Fibroblast of skin of right biceps (primary cell): ENCODE measurements at regions not wholly inside any gene's neighbourhood (a gene's known extent, or its start where the extent isn't known, plus 50 kb on each side); places are given as distances from the start of the nearest gene placed in this dataset.

Source experiments
- DNase-seq: peaks from one replicate; pipeline ENCODE4 v3.0.0-alpha.2; 2013

DNA sequence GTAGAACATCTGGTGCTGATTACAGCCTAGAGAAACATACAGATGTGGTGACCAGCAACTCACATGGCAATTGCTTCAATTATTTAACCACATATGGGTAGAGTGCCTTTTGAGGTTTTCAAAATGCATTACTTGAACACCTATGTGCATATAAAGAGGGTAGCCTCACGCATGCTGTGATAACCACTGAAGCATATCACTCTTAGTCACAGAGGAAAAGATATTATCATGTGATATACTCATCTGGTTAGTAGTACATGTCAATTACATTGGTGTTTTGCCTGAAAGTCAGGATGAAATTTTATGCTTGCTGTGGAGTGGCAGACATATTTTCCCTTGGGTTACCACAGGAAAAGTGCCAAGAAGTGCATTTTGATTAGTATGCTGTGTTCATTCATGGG, 459.3 kb upstream of the AGTR1 start:
- DNase-seq: peak; percentile 74

DNA sequence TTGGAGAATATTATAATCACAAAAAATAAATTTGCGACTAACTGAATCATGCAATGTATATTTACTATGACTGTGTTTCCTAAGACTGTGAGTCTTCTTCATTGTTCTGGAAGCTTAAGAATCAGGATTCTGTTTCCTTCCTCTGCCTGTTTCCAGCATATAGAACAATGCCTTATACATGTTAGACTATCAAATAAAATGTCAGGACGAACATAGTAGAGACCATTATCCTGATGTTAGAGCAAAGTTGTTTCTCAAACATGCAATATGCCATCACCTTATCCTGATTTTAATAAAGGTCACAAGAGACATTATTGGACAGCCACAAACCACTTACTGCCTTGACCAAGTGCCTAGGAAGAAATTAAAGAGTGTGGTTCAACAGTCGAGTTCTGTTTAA, 457.4 kb upstream of the AGTR1 start:
- no peak for DNase-seq

DNA sequence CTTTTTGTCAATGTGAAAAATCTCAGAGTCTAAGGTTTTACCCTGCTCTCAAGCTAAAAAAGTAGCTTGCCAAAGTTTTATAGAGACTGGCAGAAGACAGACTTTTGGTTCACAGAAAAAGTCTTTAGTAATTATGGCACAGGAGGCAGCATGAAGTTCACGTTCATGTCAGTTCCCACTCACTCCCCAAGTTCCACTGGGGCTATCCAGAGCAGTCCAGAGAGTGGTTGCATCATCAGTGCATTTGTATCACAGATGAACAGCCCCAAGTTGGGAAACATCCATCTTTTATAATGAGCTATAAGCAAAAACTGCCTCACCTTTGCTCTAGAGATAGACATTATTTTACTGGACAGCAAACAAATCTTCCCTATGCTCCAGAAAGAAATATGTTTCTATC, 454.1 kb upstream of the AGTR1 start:
- DNase-seq: no peak

DNA sequence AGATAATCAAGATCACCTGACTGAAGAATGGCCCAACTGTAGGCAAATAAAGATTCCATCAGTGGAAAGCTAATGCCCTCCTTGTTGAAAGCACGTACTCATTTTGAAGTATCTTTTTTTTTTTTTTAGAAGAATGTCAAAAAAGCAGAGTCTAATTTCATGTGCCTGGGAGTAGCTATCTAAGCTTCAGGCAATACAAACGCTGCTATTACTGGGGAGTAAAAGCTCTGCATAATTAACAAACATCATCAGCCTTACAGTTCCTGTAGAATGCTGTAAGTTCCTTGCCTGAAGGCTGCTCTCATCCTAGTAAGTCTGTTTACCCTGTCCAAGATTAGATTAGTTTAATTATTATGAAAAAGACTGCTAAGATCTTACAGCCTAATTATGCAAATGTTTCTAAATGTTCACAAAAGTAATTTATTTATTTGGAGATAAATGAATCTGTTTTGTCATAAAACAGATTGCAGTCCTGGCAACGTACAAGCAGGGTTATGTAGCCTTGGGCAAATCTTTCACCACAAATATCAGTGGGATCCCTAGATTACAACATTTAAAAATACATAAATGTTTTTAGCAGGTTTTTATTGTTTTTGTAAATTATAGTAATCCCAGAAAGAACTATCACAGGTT, 451.3 kb upstream of the AGTR1 start:
- DNase-seq: no peak

DNA sequence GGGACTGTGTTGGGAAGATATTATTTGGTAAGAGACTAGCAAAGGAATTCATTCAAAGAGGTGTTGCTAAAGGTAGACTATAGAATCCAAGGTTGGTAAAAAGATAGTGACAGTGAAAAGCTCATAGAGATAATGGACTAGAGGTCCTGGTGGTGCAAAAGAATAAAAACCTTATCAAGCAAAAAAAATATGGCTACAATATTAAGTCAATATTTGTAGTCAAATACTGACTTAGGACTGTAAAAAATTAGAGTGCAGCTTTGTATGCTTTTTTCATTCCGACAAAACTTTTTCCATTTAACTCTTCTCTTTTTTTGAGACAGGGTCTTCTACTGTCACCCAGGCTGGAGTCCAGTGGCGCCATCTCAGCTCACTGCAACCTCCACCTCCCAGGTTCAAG, 444.0 kb upstream of the AGTR1 start:
- no peak for DNase-seq

DNA sequence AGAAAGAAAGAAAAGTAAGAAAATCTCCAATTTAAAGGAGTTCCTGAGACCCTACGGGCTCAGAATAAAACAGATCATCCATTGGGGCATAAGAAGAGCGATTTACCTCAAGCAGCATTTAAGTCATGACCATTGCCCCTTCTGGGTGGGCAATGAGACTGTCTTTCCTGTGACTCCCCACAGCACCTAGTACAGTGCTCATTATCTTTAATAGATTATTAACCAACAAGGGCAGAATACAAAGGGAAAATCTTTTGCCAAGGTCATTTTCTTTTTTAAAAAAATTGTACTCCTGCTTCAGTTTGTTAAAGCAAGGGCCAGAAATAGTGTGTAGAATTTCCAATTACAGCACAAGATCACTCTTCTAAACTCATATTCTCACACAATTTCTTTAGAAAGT, 443.3 kb upstream of the AGTR1 start:
- DNase-seq: no peak

DNA sequence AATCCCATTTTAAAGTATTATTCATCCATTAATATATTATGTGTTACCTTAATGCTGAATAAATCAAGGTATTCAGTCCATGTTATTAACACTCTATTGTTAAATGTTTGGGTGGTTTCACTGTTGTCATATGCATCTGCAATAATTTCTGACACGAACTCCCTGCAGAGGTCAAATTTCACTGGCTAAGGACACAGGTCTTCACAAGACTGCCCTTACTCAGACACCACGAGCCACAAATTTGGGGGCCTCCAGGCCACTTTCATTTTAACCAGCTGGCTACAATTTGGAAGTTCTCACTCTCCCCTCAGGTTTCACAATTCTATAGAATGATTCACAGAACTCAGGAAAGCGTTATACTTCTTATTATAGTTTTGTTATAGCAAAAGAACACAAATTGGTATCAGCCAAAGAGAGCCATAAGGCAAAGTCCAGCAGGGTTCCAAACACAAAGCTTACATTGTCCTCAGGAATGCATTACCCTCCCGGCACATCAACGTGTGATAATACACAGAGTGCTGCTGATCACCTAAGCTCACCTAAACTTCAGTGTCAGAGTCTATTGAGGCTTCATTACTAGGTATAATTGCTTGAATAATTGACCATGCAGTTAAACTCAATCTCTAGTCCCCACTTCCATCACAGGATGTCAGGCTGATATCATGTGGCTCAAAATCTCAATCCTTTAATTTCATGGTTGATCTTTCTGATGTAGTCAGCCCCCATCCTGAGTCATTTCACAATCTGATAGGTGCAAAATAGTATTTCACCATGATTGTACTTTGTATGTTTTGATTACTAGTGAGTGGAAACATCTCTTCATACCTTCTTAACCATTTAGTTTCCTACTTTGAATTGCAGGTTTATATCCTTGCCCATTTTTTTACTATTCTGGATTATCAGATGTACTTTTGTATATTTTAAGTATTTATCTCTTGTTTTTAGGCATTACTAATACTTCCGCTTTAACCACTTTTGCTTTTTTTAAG, 441.4 kb upstream of the AGTR1 start:
- DNase-seq: no peak

DNA sequence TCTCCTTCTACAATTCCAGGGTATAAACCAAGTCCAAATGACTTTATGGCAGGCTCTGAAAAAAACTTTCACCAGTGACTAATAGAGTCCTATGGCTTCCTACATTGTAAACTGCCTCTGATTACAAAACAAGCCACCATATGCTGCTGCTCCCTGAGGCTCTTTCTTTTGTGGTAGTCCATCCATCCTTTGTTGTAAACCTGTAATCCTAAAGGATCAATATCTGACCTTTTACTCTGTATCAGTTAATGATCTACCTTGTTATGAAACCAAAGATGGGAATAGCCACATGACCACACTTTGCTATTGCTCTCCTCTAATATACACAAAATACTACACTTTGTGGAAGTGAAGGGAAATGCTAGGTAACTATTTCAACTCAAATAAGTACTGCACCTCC, 434.7 kb upstream of the AGTR1 start:
- no peak for DNase-seq

DNA sequence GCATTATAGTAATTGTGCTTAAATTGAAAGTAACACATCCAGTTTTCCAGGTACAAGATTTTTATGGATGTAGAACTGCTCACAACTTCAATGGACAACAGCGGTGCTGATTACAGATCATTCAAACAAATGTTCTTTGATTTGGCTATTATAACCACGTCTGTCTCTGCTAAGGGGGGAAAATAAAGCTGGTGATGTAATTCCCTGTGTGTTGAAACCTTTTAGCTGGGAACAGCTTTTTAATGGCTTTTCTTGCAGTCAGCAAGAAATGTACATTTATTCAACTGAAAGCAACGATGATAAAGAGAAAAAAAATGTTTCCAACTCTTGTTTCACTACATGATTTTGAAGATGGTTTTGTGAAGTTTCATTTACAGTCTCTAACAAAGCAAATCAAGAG, 431.9 kb upstream of the AGTR1 start:
- no peak for DNase-seq

DNA sequence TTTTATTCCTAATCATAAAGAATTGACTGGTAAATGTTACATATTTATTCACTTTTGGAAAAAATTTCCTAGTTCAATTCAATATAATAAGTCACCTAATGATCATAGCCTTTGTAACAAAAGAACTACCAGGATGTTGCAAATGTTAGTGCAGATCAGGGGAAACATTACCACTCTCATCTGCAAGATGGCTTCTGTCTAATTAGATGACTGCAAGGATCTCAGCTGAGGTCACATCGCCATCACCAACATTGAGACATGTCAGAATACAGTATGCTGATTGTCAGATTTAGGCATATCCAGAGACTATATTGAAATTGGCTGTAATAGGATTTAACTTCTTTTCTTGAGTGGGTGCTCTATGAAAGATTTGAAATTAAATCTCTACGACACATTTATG, 431.4 kb upstream of the AGTR1 start:
- DNase-seq: no peak

DNA sequence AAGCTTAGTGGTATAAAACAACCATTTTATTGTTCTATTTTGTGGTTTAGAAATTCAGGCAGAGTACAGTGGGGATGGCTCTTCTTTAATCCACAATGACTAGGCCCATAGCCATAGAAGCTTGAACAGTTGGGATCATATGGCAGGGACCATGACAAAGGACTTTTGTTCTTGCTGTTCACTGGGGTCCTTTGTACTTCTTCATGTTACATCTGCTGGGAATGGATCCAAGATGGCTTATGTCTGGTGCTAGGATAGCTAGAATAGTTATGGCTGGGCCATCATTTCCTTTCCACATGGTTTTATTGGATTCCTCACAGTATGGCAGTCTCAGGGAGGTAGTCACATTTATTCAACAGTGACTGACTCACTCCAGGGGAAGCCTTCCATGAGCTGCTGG, 427.9 kb upstream of the AGTR1 start:
- DNase-seq: peak; percentile 44

DNA sequence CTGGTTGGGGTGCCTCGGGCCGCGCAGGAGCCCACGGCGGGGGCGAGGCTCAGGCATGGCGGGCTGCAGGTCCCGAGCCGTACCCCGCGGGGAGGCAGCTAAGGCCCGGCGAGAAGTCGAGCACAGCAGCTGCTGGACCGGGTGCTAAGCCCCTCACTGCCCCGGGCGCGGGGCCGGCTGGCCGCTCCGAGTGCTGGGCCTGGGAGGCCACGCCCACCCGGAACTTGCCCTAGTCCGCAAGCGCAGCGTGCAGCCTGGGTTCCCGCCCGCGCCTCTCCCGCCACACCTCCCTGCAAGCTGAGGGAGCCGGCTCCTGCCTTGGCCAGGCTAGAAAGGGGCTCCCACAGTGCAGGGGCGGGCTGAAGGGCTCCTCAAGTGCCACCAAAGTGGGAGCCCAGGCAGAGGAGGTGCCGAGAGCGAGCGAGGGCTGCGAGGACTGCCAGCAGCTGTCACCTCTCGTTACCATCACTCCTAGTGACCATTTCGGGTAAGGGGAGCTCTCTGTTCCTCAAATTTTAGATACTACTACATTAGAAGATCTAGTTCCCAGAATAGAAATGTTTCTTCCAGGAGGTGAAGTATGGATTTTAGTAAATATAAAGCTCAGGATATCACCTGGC, 417.0 kb upstream of the AGTR1 start:
- no peak for DNase-seq

DNA sequence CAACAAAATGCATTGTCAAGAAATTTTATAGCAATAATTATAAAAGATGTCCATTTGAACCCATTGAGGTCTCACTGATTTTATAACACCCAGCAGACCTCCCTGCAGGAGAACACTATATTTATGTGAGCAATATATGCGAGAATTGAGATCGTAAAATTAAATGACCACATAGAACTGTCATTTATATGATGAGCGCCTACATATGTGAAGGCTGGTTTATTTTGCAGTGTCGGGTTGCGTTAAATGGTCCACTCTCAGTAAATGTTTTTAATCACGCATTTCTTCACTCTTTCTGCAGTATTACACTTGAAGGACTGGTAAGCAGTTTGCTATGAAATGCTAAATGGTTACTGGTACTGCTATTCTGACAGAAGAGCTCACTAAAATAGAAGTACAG, 408.5 kb upstream of the AGTR1 start:
- DNase-seq: no peak

DNA sequence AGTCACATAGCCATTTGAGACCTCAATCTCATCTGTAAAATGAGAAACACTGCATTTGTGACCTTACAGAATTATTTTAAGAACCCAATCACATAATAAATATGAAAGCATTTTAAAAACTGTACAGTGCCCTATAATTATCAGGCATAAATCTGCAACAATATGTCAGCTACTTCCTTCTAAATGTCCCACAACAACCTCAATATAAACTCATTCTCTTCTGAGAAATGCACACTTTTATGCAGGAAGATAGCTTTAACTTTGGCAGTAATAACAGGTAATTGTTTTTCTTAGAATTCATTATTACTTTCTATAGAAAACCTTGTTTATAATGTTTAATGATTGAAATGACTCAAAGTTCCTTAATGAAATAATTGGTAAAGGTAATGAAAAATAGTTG, 400.7 kb upstream of the AGTR1 start:
- no peak for DNase-seq

DNA sequence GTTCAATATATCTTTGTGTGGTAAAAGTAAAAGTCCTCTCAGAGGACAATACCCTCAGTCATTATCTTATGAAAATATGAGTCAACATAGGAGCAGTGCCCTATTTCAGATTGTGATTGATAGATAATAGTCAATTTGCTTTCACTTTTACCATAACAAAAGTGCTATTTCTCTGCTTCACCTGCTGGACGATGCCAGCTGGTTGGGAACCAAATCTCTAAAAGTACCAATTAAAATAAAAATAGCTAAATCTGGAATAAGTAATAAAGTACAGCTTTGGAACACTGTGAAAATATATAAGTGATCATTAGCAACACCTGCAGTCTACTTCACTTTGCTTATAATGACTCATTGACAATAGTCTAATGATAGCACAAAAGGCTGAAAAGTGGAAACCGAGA, 390.3 kb upstream of the AGTR1 start:
- no peak for DNase-seq

DNA sequence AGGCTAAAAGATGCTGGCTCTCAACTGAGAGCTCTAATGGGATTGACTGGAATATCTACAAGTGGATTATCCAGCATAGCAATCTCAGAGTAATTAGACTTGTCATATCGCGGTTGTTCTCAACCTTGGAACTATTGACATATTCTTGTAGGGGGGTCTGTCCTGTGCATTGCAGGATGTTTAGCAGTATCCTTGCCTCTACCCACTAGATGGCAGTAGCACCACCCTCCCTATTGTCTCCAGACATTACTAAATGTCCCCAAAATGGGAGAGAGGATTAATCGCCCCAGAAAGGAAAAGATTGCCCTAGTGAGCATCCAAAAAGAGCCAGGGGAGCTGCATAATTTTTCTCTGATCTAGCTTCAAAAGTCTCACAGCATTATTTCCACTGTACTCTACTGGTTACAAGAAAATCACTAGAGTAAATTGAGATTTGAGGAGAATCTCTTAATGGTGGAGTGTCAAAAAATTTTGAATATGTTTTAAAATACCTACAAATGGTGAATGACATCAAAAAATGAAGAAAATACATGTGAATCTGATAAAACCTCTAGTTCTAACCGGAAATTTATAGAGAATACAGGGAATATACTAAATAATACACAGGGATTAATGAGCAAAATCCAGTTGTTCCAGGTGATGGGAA, 388.2 kb upstream of the AGTR1 start:
- peak; percentile 64 for DNase-seq

DNA sequence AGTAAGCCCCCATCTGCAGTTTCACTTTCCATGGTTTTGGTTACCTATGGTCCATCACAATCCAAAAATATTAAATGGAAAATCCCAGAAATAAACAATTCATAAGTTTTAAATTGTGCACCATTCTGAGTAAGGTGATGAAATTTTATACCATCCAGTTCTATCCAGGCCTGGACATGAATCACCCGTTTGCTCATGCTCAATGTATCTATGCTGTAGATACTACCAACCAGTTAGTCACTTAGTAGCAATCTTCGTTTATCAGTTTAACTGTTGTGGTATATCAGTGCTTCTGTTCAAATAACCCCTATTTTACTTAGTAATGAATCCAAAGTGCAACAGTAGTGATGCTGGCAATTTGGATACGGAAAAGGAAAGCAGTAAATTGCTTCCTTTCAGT, 381.9 kb upstream of the AGTR1 start:
- DNase-seq: peak; percentile 10

DNA sequence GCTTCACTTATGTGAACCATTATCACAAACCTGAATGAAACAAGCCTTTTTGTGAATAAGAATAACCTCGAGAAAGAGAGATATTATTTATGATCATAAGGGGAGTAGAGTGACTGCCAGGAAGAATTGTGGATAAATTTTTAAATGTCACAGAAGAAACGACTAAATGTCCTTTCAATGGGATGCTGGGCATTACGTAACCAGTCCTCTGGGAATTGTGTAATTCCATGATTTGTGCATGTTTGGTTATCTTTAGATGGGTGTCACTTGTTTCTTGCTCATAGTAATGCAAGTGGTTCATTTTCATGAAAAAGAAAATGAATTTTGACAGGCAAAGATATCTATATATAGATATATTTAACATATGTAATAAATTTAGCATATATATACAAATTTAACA, 379.5 kb upstream of the AGTR1 start:
- DNase-seq: peak; percentile 7

DNA sequence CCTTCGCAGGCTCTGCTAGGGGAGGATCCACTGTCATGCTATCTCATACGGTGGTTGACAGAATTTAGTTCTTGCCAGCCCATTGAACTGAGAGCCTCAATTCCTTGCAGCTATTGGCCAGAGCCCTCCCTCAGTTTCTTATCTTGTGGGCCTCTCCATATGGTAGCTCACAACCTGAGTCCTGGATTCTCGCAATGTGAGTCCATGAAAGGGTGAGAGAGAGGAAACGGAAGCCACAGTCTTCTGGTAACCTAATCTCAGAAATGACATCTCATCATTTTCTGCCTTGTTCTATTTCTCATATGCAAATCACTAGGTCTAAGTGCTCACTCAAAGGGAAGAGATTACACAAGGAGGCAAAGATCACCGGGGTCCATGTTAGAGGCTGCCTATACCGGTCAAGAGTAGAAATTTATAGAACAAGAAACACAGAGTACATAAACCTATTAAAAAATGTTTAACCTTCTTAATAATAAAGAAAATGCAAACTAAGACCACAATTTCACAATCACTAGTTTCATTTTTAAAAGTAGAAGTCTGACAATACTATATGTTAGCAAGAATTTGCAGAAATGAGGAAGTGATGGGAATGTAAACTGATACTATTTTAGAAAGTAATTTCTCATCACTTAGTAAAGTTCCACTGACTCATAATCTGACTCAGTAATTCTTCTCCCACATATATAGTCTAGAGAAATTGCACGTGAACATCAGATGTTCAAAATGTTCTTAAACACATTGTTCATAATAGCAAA, 378.4 kb upstream of the AGTR1 start:
- DNase-seq: peak; percentile 86

DNA sequence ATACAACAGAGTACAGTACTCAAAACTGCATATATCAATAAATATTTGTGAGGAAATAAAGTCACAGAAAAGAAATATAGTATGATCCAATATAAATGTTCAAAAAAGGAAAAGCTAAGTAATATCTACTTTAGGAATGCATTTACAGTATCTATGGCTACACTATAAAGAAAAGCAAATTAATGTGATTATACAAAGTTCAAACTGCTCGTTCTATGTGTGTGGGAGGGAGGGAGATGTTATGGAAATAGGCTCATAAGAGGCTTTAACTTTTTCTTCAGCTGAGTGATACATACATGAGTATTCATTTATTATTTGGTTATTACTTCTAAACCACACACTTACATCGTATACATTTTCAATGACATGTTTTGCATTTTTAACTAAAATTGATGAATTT, 377.7 kb upstream of the AGTR1 start:
- DNase-seq: peak; percentile 49

DNA sequence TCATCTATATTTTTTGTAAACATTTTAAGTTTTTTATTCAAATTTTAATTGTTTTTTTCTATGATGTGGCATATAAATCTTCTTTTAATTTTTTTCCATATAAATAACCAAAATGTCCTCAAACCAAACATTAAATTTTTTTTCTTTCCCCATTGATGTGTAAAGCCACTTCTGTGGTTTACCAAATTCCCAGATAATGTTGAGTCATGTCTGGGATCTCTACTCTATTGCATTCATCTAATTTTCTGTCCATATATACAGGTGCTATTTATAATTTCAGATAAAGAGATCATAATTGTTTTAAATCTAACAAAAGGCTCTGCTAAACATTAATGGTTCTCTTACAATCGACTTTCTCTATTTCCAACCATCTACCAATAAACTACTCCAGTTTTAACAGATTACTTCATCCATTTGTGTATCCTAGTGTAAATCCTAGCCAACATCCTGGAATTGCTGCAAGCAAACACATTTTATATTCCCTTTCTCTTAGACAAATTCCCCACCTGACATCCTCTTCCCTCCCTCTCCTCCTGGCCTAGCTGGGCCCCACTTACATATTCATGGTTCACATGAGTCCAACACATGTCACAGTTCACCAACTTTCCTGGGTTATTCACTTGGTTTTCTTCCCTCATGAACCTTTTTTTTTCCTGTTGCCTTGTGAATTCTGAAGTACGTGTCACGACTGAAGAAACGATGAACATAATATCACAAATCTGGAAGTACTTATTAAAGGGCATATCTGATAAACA, 368.0 kb upstream of the AGTR1 start:
- DNase-seq: peak; percentile 46

DNA sequence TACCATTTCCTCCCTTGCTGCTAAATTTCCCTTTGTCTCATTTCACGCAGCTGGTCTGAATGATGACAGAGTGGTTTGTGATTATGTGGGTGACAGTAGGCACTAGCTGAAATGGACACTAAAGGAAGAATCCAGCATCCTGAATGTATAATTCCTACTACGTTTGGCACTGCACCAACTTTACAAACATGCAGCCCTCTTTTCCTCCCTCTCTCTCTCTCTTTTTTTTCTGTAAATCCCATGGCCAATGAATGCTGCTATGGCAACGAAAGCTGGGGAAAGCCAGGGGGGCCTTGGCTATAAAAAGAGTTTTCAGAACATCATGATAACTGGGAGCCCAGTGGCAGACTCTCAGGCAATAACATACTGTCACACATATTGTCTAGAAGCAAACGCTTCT, 367.2 kb upstream of the AGTR1 start:
- no peak for DNase-seq
